ENCODE measurements at regions not wholly inside any gene's neighbourhood (a gene's known extent, or its start where the extent isn't known, plus 50 kb on each side); places are given as distances from the start of the nearest gene placed in this dataset.

DNA sequence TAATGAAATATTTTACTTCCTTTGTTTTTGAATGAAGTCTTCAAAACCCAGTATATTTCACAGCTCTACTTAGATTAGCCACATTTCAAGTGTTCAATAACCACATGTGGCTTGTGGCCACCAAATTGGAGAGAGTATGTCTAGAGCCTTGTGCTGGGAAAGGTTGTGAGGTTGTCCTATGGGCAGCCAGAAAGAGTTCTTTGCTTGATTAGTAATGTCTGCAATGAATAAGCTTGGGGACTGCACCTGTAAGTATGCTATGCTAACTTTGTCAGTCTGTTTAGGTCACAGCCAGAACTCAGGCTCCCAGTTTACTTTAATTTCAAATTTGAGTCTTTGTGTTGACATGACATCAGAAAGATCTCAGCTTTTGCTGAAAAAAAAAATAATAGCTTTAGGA, 294.9 kb upstream of the SOX14 start:
- TF ChIP-seq, protein P1, sequence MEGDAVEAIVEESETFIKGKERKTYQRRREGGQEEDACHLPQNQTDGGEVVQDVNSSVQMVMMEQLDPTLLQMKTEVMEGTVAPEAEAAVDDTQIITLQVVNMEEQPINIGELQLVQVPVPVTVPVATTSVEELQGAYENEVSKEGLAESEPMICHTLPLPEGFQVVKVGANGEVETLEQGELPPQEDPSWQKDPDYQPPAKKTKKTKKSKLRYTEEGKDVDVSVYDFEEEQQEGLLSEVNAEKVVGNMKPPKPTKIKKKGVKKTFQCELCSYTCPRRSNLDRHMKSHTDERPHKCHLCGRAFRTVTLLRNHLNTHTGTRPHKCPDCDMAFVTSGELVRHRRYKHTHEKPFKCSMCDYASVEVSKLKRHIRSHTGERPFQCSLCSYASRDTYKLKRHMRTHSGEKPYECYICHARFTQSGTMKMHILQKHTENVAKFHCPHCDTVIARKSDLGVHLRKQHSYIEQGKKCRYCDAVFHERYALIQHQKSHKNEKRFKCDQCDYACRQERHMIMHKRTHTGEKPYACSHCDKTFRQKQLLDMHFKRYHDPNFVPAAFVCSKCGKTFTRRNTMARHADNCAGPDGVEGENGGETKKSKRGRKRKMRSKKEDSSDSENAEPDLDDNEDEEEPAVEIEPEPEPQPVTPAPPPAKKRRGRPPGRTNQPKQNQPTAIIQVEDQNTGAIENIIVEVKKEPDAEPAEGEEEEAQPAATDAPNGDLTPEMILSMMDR (IDR thresholded peaks at IDR 0.05), result no peak
- no peak for TF ChIP-seq POLR2A (IDR thresholded peaks at IDR 0.05)
